ENCODE measurements at regions not wholly inside any gene's neighbourhood (a gene's known extent, or its start where the extent isn't known, plus 50 kb on each side); places are given as distances from the start of the nearest gene placed in this dataset.

- Histone ChIP-seq H3K27ac (no peak overlapping the region), H3K27me3 (no peaks in the 10 kb centered on the region), H3K9me3 (peaks cover 0 to 15% of the 10 kb centered on the region in 2 donors), H3K36me3 (no peaks in the 10 kb centered on the region), H3K4me3 (no peak overlapping the region), H3K4me1 (no peaks in the 10 kb centered on the region)
- DNase-seq, result no peak
- ATAC-seq, result no peak
- TF ChIP-seq CTCF (IDR thresholded peaks at IDR 0.05), result no peak
- intact Hi-C loops (cut with DNase I), result no loop called here
Observed at GRCh38 chr11:37689951-37690350, 1091.9 kb upstream of the RAG2 start.

GRCh38 chr11:37688456-37688855 lies 1090.4 kb upstream of the RAG2 start:
- H3K27me3 ChIP-seq, result no peaks in the 10 kb centered on the region
- H3K4me3 ChIP-seq, result no peak overlapping the region
- no peaks in the 10 kb centered on the region for H3K36me3 ChIP-seq
- DNase-seq, result no peak
- ATAC-seq, result no peak
- intact Hi-C loops (cut with DNase I), result no loop called here
- no peak overlapping the region for H3K27ac ChIP-seq
- no peaks in the 10 kb centered on the region for H3K4me1 ChIP-seq
- H3K9me3 ChIP-seq, result no peaks in the 10 kb centered on the region
- no peak for TF ChIP-seq CTCF (IDR thresholded peaks at IDR 0.05)

GRCh38 chr11:37687130-37687529 lies 1089.1 kb upstream of the RAG2 start:
- ATAC-seq, result no peak
- no peak for TF ChIP-seq CTCF (IDR thresholded peaks at IDR 0.05)
- H3K27me3 ChIP-seq, result no peaks in the 10 kb centered on the region
- H3K4me3 ChIP-seq, result no peak overlapping the region
- H3K4me1 ChIP-seq, result no peaks in the 10 kb centered on the region
- no peak for DNase-seq
- H3K36me3 ChIP-seq, result no peaks in the 10 kb centered on the region
- H3K9me3 ChIP-seq, result peaks cover 0 to 3% of the 10 kb centered on the region in 2 donors
- no peak overlapping the region for H3K27ac ChIP-seq
- intact Hi-C loops (cut with DNase I), result no loop called here

- no peak for DNase-seq
- Histone ChIP-seq H3K36me3 (no peaks in the 10 kb centered on the region), H3K4me3 (no peak overlapping the region), H3K27ac (no peak overlapping the region), H3K4me1 (no peaks in the 10 kb centered on the region), H3K9me3 (peaks cover 0 to 8% of the 10 kb centered on the region in 2 donors), H3K27me3 (no peaks in the 10 kb centered on the region)
- no peak for ATAC-seq
- intact Hi-C loops (cut with DNase I), result no loop called here
- no peak for TF ChIP-seq CTCF (IDR thresholded peaks at IDR 0.05)
Observed at GRCh38 chr11:37671321-37671720, 1073.3 kb upstream of the RAG2 start.

GRCh38 chr11:37666960-37667359 lies 1068.9 kb upstream of the RAG2 start:
- Histone ChIP-seq H3K36me3 (no peaks in the 10 kb centered on the region), H3K27me3 (no peaks in the 10 kb centered on the region), H3K4me1 (no peaks in the 10 kb centered on the region), H3K27ac (no peak overlapping the region), H3K9me3 (peaks cover 0 to 4% of the 10 kb centered on the region in 2 donors), H3K4me3 (no peak overlapping the region)
- no peak for TF ChIP-seq CTCF (IDR thresholded peaks at IDR 0.05)
- intact Hi-C loops (cut with DNase I), result no loop called here
- ATAC-seq, result no peak
- no peak for DNase-seq
